Mononuclear cell (primary cell): ENCODE measurements at regions not wholly inside any gene's neighbourhood (a gene's known extent, or its start where the extent isn't known, plus 50 kb on each side); places are given as distances from the start of the nearest gene placed in this dataset.

Source experiments
- H3K27me3 ChIP-seq: 2 replicates; pipeline ENCODE4 v1.6.0; 2011; ENCODE audit warnings: low read length, control low read depth; ENCODE audit not compliant: insufficient read depth
- H3K4me1 ChIP-seq: 2 replicates; pipeline ENCODE4 v1.5.1; 2011; ENCODE audit warnings: mild to moderate bottlenecking, low read length, control low read depth; ENCODE audit not compliant: insufficient read depth
- H3K4me3 ChIP-seq: 2 replicates; pipeline ENCODE4 v1.5.1; 2011; ENCODE audit warnings: mild to moderate bottlenecking, low read length, moderate library complexity
- H3K9me3 ChIP-seq: 2 replicates; pipeline ENCODE4 v1.5.1; 2011; ENCODE audit warnings: low read depth, mild to moderate bottlenecking, control low read depth, low read length

GRCh38 chr5:164153469-164154172 is 648.2 kb downstream of the MAT2B start:
- Histone ChIP-seq H3K27me3 (no peaks in the 10 kb centered on the region), H3K9me3 (no peaks in the 10 kb centered on the region), H3K4me3 (no peak overlapping the region), H3K4me1 (no peaks in the 10 kb centered on the region)

DNA sequence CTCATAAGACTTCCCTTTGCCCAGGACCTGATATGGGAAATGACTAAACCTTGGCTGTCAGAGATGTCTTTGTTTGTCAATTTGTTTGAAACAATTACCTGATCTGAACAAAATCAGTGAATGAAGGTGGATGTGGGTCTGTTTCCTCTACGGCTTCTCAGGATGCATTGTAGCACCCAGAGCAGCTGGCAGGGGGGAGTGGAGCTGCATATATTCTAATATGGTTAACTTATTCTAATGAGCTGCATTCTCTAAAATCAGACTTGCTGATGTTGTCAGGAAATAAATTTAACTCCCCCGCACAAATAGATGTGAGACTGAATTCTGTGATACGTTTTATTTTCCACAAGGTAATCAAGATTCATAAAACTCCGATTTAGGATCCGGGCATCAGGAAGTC is 665.4 kb downstream of the MAT2B start:
- no peak overlapping the region for H3K4me3 ChIP-seq
- H3K9me3 ChIP-seq = no peaks in the 10 kb centered on the region
- no peaks in the 10 kb centered on the region for H3K27me3 ChIP-seq
- no peaks in the 10 kb centered on the region for H3K4me1 ChIP-seq

- H3K4me1 ChIP-seq = no peaks in the 10 kb centered on the region
- no peaks in the 10 kb centered on the region for H3K27me3 ChIP-seq
- no peak overlapping the region for H3K4me3 ChIP-seq
- H3K9me3 ChIP-seq = no peaks in the 10 kb centered on the region
These were observed 669.7 kb downstream of the MAT2B start for GRCh38 chr5:164175083-164175482.

DNA sequence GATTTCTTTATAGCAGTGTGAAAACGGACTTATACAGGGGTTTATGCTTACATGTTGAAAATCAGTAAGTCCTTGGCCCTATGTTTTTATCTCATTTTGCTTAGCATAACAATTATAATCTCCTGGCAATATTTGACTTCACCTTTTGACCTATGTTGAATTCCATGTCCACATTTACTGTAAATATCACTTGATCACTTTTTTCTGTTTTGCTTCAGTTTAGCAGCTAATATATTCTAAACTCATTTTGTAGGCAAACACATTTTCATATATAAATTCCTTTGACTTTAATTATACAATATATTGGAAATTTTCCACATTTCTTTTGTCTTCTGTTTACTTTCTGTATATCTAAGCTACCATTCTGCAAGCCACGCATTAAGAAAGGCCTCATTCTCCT is 674.0 kb downstream of the MAT2B start:
- Histone ChIP-seq H3K27me3 (no peaks in the 10 kb centered on the region), H3K4me1 (no peaks in the 10 kb centered on the region), H3K4me3 (no peak overlapping the region), H3K9me3 (no peaks in the 10 kb centered on the region)

GRCh38 chr5:164181604-164182003 is 676.2 kb downstream of the MAT2B start:
- Histone ChIP-seq H3K27me3 (no peaks in the 10 kb centered on the region), H3K4me1 (no peaks in the 10 kb centered on the region), H3K9me3 (no peaks in the 10 kb centered on the region), H3K4me3 (no peak overlapping the region)

- H3K4me3 ChIP-seq = no peak overlapping the region
- no peaks in the 10 kb centered on the region for H3K27me3 ChIP-seq
- H3K4me1 ChIP-seq = no peaks in the 10 kb centered on the region
- H3K9me3 ChIP-seq = no peaks in the 10 kb centered on the region
These were observed 678.7 kb downstream of the MAT2B start for GRCh38 chr5:164184158-164184557.

GRCh38 chr5:164185000-164185399 is 679.6 kb downstream of the MAT2B start:
- Histone ChIP-seq H3K27me3 (no peaks in the 10 kb centered on the region), H3K4me3 (no peak overlapping the region), H3K9me3 (no peaks in the 10 kb centered on the region), H3K4me1 (no peaks in the 10 kb centered on the region)

GRCh38 chr5:164186550-164186949 is 681.1 kb downstream of the MAT2B start:
- no peaks in the 10 kb centered on the region for H3K9me3 ChIP-seq
- no peaks in the 10 kb centered on the region for H3K4me1 ChIP-seq
- H3K27me3 ChIP-seq = no peaks in the 10 kb centered on the region
- no peak overlapping the region for H3K4me3 ChIP-seq

- no peaks in the 10 kb centered on the region for H3K4me1 ChIP-seq
These were observed 682.4 kb downstream of the MAT2B start for GRCh38 chr5:164187785-164188184.

GRCh38 chr5:164188733-164189148 is 683.3 kb downstream of the MAT2B start:
- no peak overlapping the region for H3K4me3 ChIP-seq
- H3K9me3 ChIP-seq = no peaks in the 10 kb centered on the region
- no peaks in the 10 kb centered on the region for H3K27me3 ChIP-seq
- no peaks in the 10 kb centered on the region for H3K4me1 ChIP-seq

More at GRCh38 chr5:164187785-164188184, 682.4 kb downstream of the MAT2B start:
- H3K27me3 ChIP-seq = no peaks in the 10 kb centered on the region
- H3K9me3 ChIP-seq = no peaks in the 10 kb centered on the region
- no peak overlapping the region for H3K4me3 ChIP-seq

DNA sequence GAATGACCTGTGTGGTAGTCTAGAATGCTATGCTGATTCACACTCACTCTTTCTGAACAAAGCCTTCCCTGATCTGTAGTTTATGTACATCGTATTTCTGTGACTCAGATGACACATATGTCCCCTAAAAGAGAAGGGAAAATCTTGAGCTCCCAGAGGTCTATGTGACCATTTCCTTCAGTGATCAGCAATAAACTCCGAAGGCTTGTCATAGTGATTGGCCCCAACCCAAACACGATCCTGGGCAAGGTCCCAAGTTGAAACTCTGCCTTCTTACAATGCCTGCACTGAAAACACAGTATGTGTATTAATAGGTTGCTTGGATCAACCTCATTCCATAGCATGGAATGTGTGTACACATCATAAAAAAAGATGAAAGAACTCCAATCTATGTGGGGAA is 685.8 kb downstream of the MAT2B start:
- Histone ChIP-seq H3K4me3 (no peak overlapping the region), H3K27me3 (no peaks in the 10 kb centered on the region), H3K4me1 (no peaks in the 10 kb centered on the region), H3K9me3 (no peaks in the 10 kb centered on the region)

DNA sequence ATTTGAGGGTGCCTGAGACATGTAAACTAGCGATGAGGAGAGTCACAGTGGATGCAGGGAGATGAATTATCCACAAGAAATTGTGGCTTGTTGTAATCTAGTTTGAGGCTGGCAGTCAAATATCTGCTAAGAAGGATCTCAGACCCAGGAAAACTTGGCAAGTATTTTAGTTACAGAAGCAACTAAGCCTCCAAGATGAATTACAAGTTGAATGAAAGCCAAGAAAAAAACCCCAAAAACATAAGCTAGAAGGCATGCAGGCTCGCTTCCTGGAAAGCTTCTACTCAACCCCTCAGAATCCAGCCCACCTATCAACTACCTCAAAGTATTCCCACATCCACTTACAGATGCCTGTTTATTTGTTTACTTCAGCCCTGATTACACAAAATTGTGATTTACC is 696.9 kb downstream of the MAT2B start:
- no peaks in the 10 kb centered on the region for H3K27me3 ChIP-seq
- no peak overlapping the region for H3K4me3 ChIP-seq
- no peaks in the 10 kb centered on the region for H3K4me1 ChIP-seq
- no peaks in the 10 kb centered on the region for H3K9me3 ChIP-seq

DNA sequence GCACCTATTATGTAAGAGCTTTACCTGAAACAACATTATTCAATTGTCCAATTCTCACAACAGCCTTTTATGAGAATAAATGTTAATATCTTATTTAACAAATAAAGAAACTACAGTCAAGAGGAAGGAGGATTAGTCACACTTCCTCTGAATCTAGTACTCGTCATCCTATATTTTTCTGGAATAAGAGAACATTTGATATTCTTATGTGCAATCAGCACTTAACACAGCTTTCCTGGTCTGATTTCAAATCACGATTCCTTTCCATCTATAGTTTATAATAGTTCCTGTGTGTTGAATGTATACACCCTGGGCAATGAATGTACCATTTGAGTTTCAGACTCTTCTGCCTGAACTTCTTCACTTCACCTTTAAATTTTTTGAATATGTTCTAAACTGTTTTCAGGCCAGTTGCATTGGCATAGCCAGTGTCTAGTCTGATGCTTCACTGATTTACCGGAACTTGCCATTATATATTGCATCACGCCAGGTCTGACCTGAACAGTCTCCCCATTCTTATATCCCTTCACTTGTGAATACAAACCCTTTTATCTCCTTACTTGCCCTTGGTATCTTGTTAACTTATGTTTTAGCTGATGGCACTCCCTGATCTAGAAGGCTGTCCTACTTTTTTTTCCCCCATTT is 698.3 kb downstream of the MAT2B start:
- no peaks in the 10 kb centered on the region for H3K27me3 ChIP-seq
- H3K4me1 ChIP-seq = no peaks in the 10 kb centered on the region
- no peaks in the 10 kb centered on the region for H3K9me3 ChIP-seq
- H3K4me3 ChIP-seq = no peak overlapping the region

- Histone ChIP-seq H3K4me1 (no peaks in the 10 kb centered on the region), H3K4me3 (no peak overlapping the region), H3K27me3 (no peaks in the 10 kb centered on the region), H3K9me3 (no peaks in the 10 kb centered on the region)
These were observed 699.0 kb downstream of the MAT2B start for GRCh38 chr5:164204338-164204946.

DNA sequence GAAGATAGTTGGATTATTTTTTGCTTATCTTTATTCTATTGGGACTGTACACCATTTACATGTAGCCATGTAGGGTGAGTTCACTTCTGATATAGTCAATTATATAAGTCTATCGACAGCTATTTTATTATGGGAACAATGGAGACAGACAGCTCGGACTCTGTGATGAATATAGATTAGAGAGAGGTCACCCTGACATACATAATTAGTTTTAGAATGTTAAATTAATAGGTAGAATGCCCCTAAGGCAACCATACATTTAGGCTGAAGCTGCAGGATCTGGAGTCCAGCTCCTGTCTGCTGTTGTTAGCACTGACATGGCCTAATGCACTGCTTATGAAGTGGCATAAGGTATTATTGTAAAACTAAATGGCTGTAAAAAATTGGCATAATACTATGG is 700.8 kb downstream of the MAT2B start:
- Histone ChIP-seq H3K27me3 (no peaks in the 10 kb centered on the region), H3K4me3 (no peak overlapping the region), H3K4me1 (no peaks in the 10 kb centered on the region)

DNA sequence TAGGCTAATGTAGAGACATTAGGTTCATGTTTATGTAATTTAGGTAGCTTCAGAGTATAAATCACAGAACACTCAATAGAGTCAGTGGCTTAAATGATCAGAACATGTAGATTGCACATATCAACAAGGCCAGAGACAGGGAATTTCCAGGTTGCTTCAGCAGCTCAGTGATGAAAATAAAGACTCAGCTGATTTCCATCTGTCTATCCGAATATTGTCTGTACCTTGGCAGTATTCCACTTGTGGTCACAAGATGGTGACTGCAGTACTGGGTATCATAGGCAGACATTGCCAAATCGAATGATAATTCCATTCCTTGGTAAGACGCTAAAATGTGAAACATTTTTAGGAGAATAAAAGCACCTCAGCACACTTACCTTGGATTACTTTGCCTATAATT is 702.2 kb downstream of the MAT2B start:
- Histone ChIP-seq H3K27me3 (no peaks in the 10 kb centered on the region), H3K4me1 (no peaks in the 10 kb centered on the region), H3K4me3 (no peak overlapping the region), H3K9me3 (no peaks in the 10 kb centered on the region)

More for the DNA sequence above, 700.8 kb downstream of the MAT2B start:
- no peaks in the 10 kb centered on the region for H3K9me3 ChIP-seq
